ENCODE measurements at regions not wholly inside any gene's neighbourhood (a gene's known extent, or its start where the extent isn't known, plus 50 kb on each side); places are given as distances from the start of the nearest gene placed in this dataset.

- no peak for TF ChIP-seq CTCF (IDR thresholded peaks at IDR 0.05; ENCODE audit: borderline replicate concordance, insufficient read depth, low read depth, low read length)
- no peak overlapping the region for H3K4me3 ChIP-seq (ENCODE audit: low read depth, low read length)
Observed at GRCh38 chrX:149114001-149114400, 391.1 kb downstream of the IDS start.

- no peak overlapping the region for H3K4me3 ChIP-seq (ENCODE audit: low read depth, low read length)
- TF ChIP-seq CTCF (IDR thresholded peaks at IDR 0.05; ENCODE audit: borderline replicate concordance, insufficient read depth, low read depth, low read length), result no peak
Observed at GRCh38 chrX:149097786-149098185, 407.3 kb downstream of the IDS start.

DNA sequence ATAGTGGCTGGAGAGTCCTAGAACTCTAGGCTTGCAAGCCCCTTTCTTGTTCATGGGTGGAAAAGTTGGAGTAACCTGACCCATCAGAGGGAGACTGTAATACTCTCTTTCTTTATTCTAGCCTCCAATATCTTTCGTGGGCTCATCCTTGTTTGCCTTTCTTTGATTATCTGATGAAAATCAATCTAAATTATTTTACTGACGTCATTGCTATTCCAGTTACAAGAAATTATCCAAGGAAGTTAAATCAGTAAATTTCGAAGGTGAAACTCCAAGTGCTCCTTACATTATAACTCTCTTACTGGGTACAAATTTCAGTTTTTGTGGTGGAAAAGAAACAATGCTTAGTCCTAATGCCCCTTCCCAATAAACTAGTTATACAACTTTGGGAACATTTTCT lies 412.9 kb downstream of the IDS start:
- H3K4me3 ChIP-seq (ENCODE audit: low read depth, low read length), result no peak overlapping the region
- no peak for TF ChIP-seq CTCF (IDR thresholded peaks at IDR 0.05; ENCODE audit: borderline replicate concordance, insufficient read depth, low read depth, low read length)

- H3K4me3 ChIP-seq (ENCODE audit: low read depth, low read length), result no peak overlapping the region
- TF ChIP-seq CTCF (IDR thresholded peaks at IDR 0.05; ENCODE audit: borderline replicate concordance, insufficient read depth, low read depth, low read length), result no peak
Observed at GRCh38 chrX:149079805-149080406, 425.2 kb downstream of the IDS start.

GRCh38 chrX:149074398-149074797 lies 430.7 kb downstream of the IDS start:
- TF ChIP-seq CTCF (IDR thresholded peaks at IDR 0.05; ENCODE audit: borderline replicate concordance, insufficient read depth, low read depth, low read length), result no peak
- no peak overlapping the region for H3K4me3 ChIP-seq (ENCODE audit: low read depth, low read length)

- TF ChIP-seq CTCF (IDR thresholded peaks at IDR 0.05; ENCODE audit: borderline replicate concordance, insufficient read depth, low read depth, low read length), result no peak
- H3K4me3 ChIP-seq (ENCODE audit: low read depth, low read length), result no peak overlapping the region
Observed at GRCh38 chrX:149073479-149073878, 431.6 kb downstream of the IDS start.

DNA sequence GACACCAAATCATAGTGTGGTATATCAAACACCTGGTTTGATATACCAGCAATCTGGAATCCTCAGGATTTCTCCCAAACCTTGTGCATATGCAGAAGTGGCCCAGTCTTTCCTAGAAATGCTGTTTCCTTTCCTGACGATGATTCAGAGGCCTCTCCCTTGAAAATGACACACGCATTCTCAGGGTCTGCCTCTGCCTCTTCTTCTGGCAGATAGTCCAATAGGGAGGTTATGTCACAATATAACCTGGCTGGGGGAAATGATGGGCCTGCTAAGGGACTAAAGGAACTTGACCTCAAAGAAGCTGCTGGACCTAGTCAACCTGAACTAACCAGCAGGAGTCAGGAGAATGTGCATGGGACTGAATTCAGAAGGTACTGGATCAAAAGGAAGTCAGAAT lies 435.2 kb downstream of the IDS start:
- H3K4me3 ChIP-seq (ENCODE audit: low read depth, low read length), result no peak overlapping the region
- TF ChIP-seq CTCF (IDR thresholded peaks at IDR 0.05; ENCODE audit: borderline replicate concordance, insufficient read depth, low read depth, low read length), result no peak

Measured in GM12875 (cell line).